Activated T-cell treated with anti-CD3 and anti-CD28 coated beads, Interleukin-2, amount 50 U/mL, for 24 hours (primary cell): ENCODE measurements at regions not wholly inside any gene's neighbourhood (a gene's known extent, or its start where the extent isn't known, plus 50 kb on each side); places are given as distances from the start of the nearest gene placed in this dataset.
A peak's percentile ranks its signal among the peaks of the same experiment; 100 is the strongest.
"Not testable (repeated sequence)": the region's sequence is repeated elsewhere in the genome, so short reads cannot be mapped to it uniquely, and the experiment has no call there.

ENCODE experiments used
- DNase-seq: peaks from one replicate; pipeline ENCODE4 v3.0.0-alpha.2; 2020
- H3K27ac Mint-ChIP-seq: 2 replicates; pipeline ENCODE4 v1.8.0; 2020; ENCODE audit warnings: mild to moderate bottlenecking, mixed read lengths
- H3K27me3 Mint-ChIP-seq: 2 replicates; pipeline ENCODE4 v1.8.0; 2020; ENCODE audit warnings: mixed read lengths
- H3K36me3 Mint-ChIP-seq: 2 replicates; pipeline ENCODE4 v1.8.0; 2020; ENCODE audit warnings: low read depth, mixed read lengths
- H3K4me1 Mint-ChIP-seq: 2 replicates; pipeline ENCODE4 v1.8.0; 2020; ENCODE audit warnings: low read depth, mixed read lengths
- H3K4me3 Mint-ChIP-seq: 2 replicates; pipeline ENCODE4 v1.8.0; 2020; ENCODE audit warnings: mild to moderate bottlenecking, moderate library complexity, mixed read lengths
- H3K9me3 Mint-ChIP-seq: 2 replicates; pipeline ENCODE4 v1.8.0; 2020; ENCODE audit warnings: mixed read lengths

GRCh38 chrX:73977542-73978169, 125.1 kb upstream of the XIST start:
- peaks cover 70% of the 10 kb centered on the region for H3K4me1 Mint-ChIP-seq
- peak overlapping the region; percentile 89 for H3K27ac Mint-ChIP-seq
- no peaks in the 10 kb centered on the region for H3K27me3 Mint-ChIP-seq
- DNase-seq, result no peak
- peaks cover 44% of the 10 kb centered on the region for H3K36me3 Mint-ChIP-seq
- H3K4me3 Mint-ChIP-seq, result peak overlapping the region; percentile 45
- no peaks in the 10 kb centered on the region for H3K9me3 Mint-ChIP-seq

DNA sequence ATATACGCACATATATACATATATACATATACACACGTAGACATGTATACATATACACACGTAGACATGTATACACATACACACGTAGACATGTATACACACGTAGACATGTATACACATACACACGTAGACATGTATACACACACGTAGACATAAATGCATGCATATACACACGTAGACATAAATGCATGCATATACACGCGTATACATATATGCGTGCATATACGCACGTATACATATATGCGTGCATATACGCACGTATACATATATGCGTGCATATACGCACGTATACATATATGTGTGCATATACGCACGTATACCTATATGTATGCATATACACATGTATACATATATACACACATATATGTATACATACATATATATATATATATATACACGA, 114.9 kb upstream of the XIST start:
- H3K27ac Mint-ChIP-seq, result not testable (repeated sequence)

DNA sequence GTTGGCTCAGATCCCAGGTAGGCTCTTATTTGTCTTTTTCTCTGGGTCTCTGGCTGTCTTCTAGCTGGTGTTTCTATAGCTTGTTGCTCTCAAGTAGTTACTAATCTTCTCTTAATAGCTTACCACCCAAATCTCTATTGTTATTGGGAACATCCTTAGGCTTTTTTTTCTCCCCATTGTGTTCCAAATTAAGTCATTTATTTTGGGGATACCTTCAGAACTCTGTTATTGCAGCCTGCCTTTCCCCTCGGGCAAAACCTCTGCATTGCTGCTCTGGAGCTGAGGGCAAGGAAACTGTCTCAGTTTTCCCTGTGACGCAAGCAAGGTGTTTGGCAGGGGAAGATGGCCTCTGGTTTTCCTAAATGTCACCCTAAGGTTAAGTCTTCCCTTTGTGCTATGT, 113.3 kb upstream of the XIST start:
- H3K4me1 Mint-ChIP-seq, result peaks cover 37% of the 10 kb centered on the region

More for the DNA sequence above, 114.9 kb upstream of the XIST start:
- peaks cover 75% of the 10 kb centered on the region for H3K36me3 Mint-ChIP-seq
- not testable (repeated sequence) for H3K4me3 Mint-ChIP-seq, H3K27me3 Mint-ChIP-seq, DNase-seq, H3K9me3 Mint-ChIP-seq
- peaks cover 29% of the 10 kb centered on the region for H3K4me1 Mint-ChIP-seq

GRCh38 chrX:73964579-73964978, 112.1 kb upstream of the XIST start:
- DNase-seq, result no peak
- Mint-ChIP-seq H3K27me3 (no peaks in the 10 kb centered on the region), H3K4me1 (peaks cover 47% of the 10 kb centered on the region), H3K27ac (no peak overlapping the region), H3K4me3 (no peak overlapping the region), H3K36me3 (peaks cover 73% of the 10 kb centered on the region), H3K9me3 (no peaks in the 10 kb centered on the region)

More for the DNA sequence above, 113.3 kb upstream of the XIST start:
- H3K9me3 Mint-ChIP-seq, result no peaks in the 10 kb centered on the region
- H3K4me3 Mint-ChIP-seq, result no peak overlapping the region
- no peak overlapping the region for H3K27ac Mint-ChIP-seq
- DNase-seq, result no peak
- peaks cover 72% of the 10 kb centered on the region for H3K36me3 Mint-ChIP-seq
- no peaks in the 10 kb centered on the region for H3K27me3 Mint-ChIP-seq

- no peaks in the 10 kb centered on the region for H3K27me3 Mint-ChIP-seq
- no peak overlapping the region for H3K27ac Mint-ChIP-seq
- peaks cover 52% of the 10 kb centered on the region for H3K4me1 Mint-ChIP-seq
- DNase-seq, result no peak
- no peak overlapping the region for H3K4me3 Mint-ChIP-seq
- peaks cover 72% of the 10 kb centered on the region for H3K36me3 Mint-ChIP-seq
- no peaks in the 10 kb centered on the region for H3K9me3 Mint-ChIP-seq
Measured at GRCh38 chrX:73963682-73964081, 111.2 kb upstream of the XIST start.

DNA sequence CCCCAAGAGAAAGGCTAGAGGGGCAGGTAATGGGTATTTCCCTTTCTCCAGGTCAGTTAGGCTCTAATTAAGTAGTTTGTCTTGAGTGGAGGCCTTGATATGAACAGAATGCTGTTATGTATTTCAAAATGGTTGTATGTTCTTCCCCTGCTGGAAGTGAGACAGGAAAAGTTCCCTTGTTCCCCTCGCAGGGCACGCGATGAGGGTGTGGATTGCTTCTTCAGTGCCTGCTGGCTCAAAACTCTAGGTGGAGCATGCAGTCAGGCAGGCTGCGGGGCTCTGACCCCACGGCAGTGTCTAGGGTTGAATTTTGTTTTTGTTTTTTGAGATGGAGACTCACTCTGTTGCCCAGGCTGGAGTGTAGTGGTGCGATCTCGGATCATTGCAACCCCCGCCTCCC, 110.4 kb upstream of the XIST start:
- Mint-ChIP-seq H3K9me3 (no peaks in the 10 kb centered on the region), H3K27me3 (no peaks in the 10 kb centered on the region), H3K27ac (peak overlapping the region; percentile 6), H3K36me3 (peaks cover 71% of the 10 kb centered on the region), H3K4me3 (no peak overlapping the region), H3K4me1 (peaks cover 57% of the 10 kb centered on the region)
- no peak for DNase-seq

DNA sequence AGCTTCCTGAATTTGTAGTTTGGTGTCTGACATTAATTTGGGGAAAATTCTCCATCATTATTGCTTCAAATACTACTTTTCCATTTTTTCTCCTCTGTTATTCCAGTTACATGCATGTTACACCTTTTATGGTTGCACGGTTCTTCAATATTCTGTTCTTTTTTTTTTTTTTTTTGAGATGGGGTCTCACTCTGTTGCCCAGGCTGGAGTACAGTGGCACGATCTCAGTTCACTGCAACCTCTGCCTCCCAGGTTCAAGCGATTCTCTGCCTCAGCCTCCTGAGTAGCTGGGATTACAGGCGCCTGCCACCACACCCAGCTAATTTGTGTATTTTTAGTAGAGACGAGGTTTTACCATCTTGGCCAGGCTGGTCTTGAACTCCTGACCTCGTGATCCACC, 109.4 kb upstream of the XIST start:
- not testable (repeated sequence) for H3K27ac Mint-ChIP-seq, H3K4me3 Mint-ChIP-seq
- peaks cover 64% of the 10 kb centered on the region for H3K4me1 Mint-ChIP-seq

DNA sequence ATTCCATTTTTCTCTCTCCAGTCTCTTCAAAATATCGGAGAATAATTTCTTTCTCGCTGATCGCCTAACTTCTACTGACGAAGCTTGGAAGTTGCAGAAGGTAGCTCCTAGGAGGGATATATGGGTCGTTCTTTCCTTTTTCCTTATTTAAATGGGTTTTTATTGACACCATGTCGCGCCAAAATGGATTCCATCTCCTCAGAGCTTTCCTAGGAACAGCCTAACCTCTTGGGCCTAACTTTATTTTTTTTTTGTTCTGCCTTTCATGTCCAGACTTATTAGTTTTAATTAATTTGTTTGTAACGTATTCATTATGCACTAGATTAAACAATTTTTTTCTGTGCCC, 92.0 kb upstream of the XIST start:
- Mint-ChIP-seq H3K27ac (peak overlapping the region; percentile 93), H3K27me3 (no peaks in the 10 kb centered on the region), H3K36me3 (peaks cover 33% of the 10 kb centered on the region), H3K9me3 (no peaks in the 10 kb centered on the region), H3K4me1 (peaks cover 28% of the 10 kb centered on the region), H3K4me3 (peak overlapping the region; percentile 93)
- DNase-seq, result no peak

More for the DNA sequence above, 109.4 kb upstream of the XIST start:
- not testable (repeated sequence) for H3K9me3 Mint-ChIP-seq, DNase-seq, H3K27me3 Mint-ChIP-seq
- peaks cover 71% of the 10 kb centered on the region for H3K36me3 Mint-ChIP-seq

DNA sequence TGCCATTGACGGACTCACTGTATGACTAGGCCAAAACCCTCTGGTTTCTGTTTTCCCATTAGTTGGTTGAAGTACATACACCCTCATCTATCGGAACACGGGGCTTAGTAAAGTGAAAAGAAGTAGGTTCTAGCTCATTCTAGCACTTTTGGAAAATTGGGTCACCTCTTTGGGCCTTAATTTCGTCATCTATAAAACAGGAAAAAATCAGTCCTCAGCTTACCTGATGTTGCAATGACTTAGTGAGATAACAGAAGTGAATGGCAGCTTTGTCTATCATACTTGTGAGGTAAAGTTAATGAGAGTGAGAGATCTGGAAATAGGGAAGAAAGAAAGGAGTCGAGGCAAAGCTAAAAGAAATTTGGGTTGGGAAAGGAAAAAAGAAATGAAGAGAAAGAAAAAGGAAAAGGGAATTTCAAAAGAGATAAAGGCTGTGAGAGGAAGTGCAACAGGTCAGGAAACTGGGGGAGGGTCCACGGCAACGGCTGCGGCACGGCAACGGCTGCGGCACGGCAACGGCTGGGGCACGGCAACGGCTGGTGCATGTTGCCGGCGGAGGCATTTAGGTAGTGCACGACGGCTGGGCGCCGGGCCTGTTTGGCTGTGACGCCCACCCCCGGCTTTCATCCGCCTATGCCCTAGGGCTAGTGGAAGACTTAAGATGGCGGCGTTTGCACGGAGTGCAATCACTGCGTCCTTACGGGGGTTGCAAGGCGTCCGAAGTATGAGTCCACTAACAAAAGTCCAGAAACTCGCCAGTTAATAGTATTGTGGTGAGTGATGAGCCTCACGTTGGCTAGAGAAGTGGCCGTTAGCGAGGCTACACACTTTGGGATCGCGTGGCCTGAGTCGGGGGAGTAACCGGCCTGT, 91.4 kb upstream of the XIST start:
- Mint-ChIP-seq H3K27me3 (no peaks in the 10 kb centered on the region), H3K9me3 (no peaks in the 10 kb centered on the region), H3K36me3 (peaks cover 28% of the 10 kb centered on the region), H3K27ac (peak overlapping the region; percentile 93), H3K4me3 (peak overlapping the region; percentile 93), H3K4me1 (peaks cover 26% of the 10 kb centered on the region)
- peak; percentile 96 for DNase-seq

GRCh38 chrX:73940893-73941470, 88.5 kb upstream of the XIST start:
- DNase-seq, result no peak
- Mint-ChIP-seq H3K27ac (no peak overlapping the region), H3K27me3 (no peaks in the 10 kb centered on the region), H3K9me3 (no peaks in the 10 kb centered on the region), H3K4me3 (no peak overlapping the region), H3K4me1 (peaks cover 17% of the 10 kb centered on the region), H3K36me3 (peaks cover 16% of the 10 kb centered on the region)

GRCh38 chrX:73937843-73938242, 85.3 kb upstream of the XIST start:
- not testable (repeated sequence) for H3K4me1 Mint-ChIP-seq, H3K9me3 Mint-ChIP-seq, H3K27me3 Mint-ChIP-seq, H3K4me3 Mint-ChIP-seq, H3K27ac Mint-ChIP-seq, DNase-seq, H3K36me3 Mint-ChIP-seq

GRCh38 chrX:73932522-73932921, 80.0 kb upstream of the XIST start:
- Mint-ChIP-seq H3K27me3 (peaks cover 10% of the 10 kb centered on the region), H3K36me3 (no peaks in the 10 kb centered on the region), H3K27ac (no peak overlapping the region), H3K9me3 (no peaks in the 10 kb centered on the region), H3K4me3 (no peak overlapping the region), H3K4me1 (no peaks in the 10 kb centered on the region)
- no peak for DNase-seq

GRCh38 chrX:73930300-73930699, 77.8 kb upstream of the XIST start:
- Mint-ChIP-seq H3K4me3 (no peak overlapping the region), H3K9me3 (no peaks in the 10 kb centered on the region), H3K36me3 (no peaks in the 10 kb centered on the region), H3K4me1 (no peaks in the 10 kb centered on the region), H3K27ac (no peak overlapping the region), H3K27me3 (peaks cover 10% of the 10 kb centered on the region)
- no peak for DNase-seq

DNA sequence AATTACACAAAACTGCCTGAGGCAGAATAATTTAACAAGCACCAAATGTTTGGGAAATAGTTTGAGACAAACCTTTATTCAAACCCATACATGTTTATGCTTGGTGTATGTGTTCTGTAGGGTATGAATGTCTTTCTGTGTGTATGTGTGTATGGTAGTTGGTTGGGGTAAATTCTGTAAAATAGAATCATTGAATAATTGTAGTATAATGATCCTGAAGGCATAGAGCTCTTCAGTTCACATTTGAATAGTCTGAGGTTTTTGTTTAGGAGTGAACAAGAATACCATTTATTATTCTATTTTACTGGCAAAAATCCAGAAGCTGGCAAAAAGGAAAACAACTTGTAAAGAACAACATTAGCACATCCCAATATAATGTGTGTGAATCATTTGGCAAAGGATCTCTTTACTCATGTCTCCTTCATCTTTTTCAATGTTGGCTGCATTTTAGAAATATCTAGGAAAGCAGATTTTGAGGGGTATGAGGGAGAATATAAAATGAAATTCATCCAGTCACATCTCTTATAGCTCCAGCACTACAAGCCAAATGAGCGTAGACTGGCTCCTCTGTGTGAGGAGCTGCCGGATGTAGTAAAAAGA, 70.4 kb upstream of the XIST start:
- no peaks in the 10 kb centered on the region for H3K36me3 Mint-ChIP-seq
- peaks cover 3% of the 10 kb centered on the region for H3K27me3 Mint-ChIP-seq
- no peaks in the 10 kb centered on the region for H3K4me1 Mint-ChIP-seq
- H3K27ac Mint-ChIP-seq, result no peak overlapping the region
- DNase-seq, result no peak
- H3K9me3 Mint-ChIP-seq, result no peaks in the 10 kb centered on the region
- no peak overlapping the region for H3K4me3 Mint-ChIP-seq
